ENCODE measurements at regions not wholly inside any gene's neighbourhood (a gene's known extent, or its start where the extent isn't known, plus 50 kb on each side); places are given as distances from the start of the nearest gene placed in this dataset.

GRCh38 chr3:194939532-194939909 lies 253.8 kb downstream of the FAM43A start:
- Histone ChIP-seq H3K4me1 (replicated peaks; ENCODE audit: insufficient read depth) (peaks cover 12% of the 10 kb centered on the region), H3K4me2 (no peak overlapping the region), H3K9me2 (ENCODE audit: insufficient read depth) (no peaks in the 10 kb centered on the region), H3K4me3 (no peak overlapping the region), H3K27me3 (ENCODE audit: insufficient read depth, low read depth) (no peaks in the 10 kb centered on the region), H3F3A (ENCODE audit: insufficient read depth, low read depth) (no peaks in the 10 kb centered on the region), H3K36me3 (ENCODE audit: low read depth) (no peaks in the 10 kb centered on the region), H2AFZ (no peak overlapping the region), H3K79me2 (ENCODE audit: low read depth) (no peaks in the 10 kb centered on the region), H4K20me1 (ENCODE audit: insufficient read depth) (no peaks in the 10 kb centered on the region), H3K27ac (no peak overlapping the region), H3K9me3 (ENCODE audit: insufficient read depth, low read depth) (no peaks in the 10 kb centered on the region)
- POLR2A ChIA-PET (ENCODE audit: unreplicated experiment) = no interaction called here
- CTCF ChIA-PET = no interaction called here
- no TSS peak for BruUV-seq (replicated peaks)
- no peak for TF ChIP-seq EZH2 (IDR thresholded peaks at IDR 0.05; ENCODE audit: low read depth)
- TF ChIP-seq, protein P1, sequence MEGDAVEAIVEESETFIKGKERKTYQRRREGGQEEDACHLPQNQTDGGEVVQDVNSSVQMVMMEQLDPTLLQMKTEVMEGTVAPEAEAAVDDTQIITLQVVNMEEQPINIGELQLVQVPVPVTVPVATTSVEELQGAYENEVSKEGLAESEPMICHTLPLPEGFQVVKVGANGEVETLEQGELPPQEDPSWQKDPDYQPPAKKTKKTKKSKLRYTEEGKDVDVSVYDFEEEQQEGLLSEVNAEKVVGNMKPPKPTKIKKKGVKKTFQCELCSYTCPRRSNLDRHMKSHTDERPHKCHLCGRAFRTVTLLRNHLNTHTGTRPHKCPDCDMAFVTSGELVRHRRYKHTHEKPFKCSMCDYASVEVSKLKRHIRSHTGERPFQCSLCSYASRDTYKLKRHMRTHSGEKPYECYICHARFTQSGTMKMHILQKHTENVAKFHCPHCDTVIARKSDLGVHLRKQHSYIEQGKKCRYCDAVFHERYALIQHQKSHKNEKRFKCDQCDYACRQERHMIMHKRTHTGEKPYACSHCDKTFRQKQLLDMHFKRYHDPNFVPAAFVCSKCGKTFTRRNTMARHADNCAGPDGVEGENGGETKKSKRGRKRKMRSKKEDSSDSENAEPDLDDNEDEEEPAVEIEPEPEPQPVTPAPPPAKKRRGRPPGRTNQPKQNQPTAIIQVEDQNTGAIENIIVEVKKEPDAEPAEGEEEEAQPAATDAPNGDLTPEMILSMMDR (conservative IDR thresholded peaks at IDR 0.05) = no peak
- DNase-seq = no peak
- intact Hi-C loops (cut with micrococcal nuclease; ENCODE audit: unreplicated experiment) = loop anchor here (10.0 kb wide), 1 partner anchor 165 kb away; no protein-coding TSS in a partner anchor

GRCh38 chr3:194939949-194940770 lies 254.5 kb downstream of the FAM43A start:
- CTCF ChIA-PET = no interaction called here
- no peaks in the 10 kb centered on the region for H3K79me2 ChIP-seq (ENCODE audit: low read depth)

DNA sequence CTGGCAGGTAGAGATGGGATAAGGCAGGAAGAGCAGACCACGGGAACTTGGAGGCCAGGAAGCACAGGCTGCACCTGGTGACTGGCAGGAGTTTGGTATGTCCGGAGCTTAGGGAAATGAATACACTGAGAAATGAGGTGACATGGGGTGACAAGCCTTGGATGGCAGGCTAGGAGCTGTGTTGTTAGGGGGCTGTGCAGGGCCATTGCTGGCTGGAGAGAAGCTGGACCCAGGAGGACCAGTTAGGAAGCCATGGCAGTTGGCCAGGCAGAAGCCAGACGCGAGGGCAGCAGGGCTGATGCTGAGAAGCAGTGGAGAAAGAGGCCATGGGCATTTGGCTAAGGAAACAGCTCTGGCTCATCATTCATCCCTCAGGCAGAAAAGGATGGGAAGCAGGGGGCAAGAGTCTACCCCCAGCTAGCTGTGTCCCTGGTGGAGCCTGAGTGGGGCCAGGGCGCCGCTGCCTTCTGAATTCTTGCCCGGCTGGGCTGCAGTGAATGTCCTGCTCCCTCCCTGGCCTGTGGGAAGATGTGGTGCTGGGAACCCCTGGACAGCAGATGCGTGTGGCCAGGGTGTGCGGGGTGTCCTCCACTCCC lies 255.8 kb downstream of the FAM43A start:
- H3K27me3 ChIP-seq (ENCODE audit: insufficient read depth, low read depth) = no peaks in the 10 kb centered on the region
- intact Hi-C loops (cut with micrococcal nuclease; ENCODE audit: unreplicated experiment) = no loop called here
- CTCF ChIA-PET = no interaction called here

More at GRCh38 chr3:194939949-194940770, 254.5 kb downstream of the FAM43A start:
- Histone ChIP-seq H3K4me3 (no peak overlapping the region), H3K27me3 (ENCODE audit: insufficient read depth, low read depth) (no peaks in the 10 kb centered on the region), H4K20me1 (ENCODE audit: insufficient read depth) (no peaks in the 10 kb centered on the region), H3K36me3 (ENCODE audit: low read depth) (no peaks in the 10 kb centered on the region), H3K27ac (no peak overlapping the region), H3K9me2 (ENCODE audit: insufficient read depth) (no peaks in the 10 kb centered on the region), H3F3A (ENCODE audit: insufficient read depth, low read depth) (no peaks in the 10 kb centered on the region), H2AFZ (no peak overlapping the region), H3K9me3 (ENCODE audit: insufficient read depth, low read depth) (no peaks in the 10 kb centered on the region), H3K4me2 (no peak overlapping the region), H3K4me1 (replicated peaks; ENCODE audit: insufficient read depth) (peaks cover 5% of the 10 kb centered on the region)
- no peak for DNase-seq
- no TSS peak for BruUV-seq (replicated peaks)
- intact Hi-C loops (cut with micrococcal nuclease; ENCODE audit: unreplicated experiment) = loop anchor here (10.0 kb wide), 1 partner anchor 165 kb away; no protein-coding TSS in a partner anchor
- TF ChIP-seq, protein P1 (conservative IDR thresholded peaks at IDR 0.05) = no peak
- POLR2A ChIA-PET (ENCODE audit: unreplicated experiment) = no interaction called here

More for the DNA sequence above, 255.8 kb downstream of the FAM43A start:
- Histone ChIP-seq H2AFZ (no peak overlapping the region), H3K4me3 (no peak overlapping the region), H3K4me1 (replicated peaks; ENCODE audit: insufficient read depth) (no peaks in the 10 kb centered on the region), H3K4me2 (no peak overlapping the region), H3K9me3 (ENCODE audit: insufficient read depth, low read depth) (no peaks in the 10 kb centered on the region), H3K9me2 (ENCODE audit: insufficient read depth) (no peaks in the 10 kb centered on the region), H3K79me2 (ENCODE audit: low read depth) (no peaks in the 10 kb centered on the region), H3K27ac (no peak overlapping the region), H3K36me3 (ENCODE audit: low read depth) (no peaks in the 10 kb centered on the region), H3F3A (ENCODE audit: insufficient read depth, low read depth) (no peaks in the 10 kb centered on the region), H4K20me1 (ENCODE audit: insufficient read depth) (no peaks in the 10 kb centered on the region)
- DNase-seq = no peak
- no TSS peak for BruUV-seq (replicated peaks)
- TF ChIP-seq, protein P1 (conservative IDR thresholded peaks at IDR 0.05) = no peak
- TF ChIP-seq EZH2 (IDR thresholded peaks at IDR 0.05; ENCODE audit: low read depth) = no peak
- POLR2A ChIA-PET (ENCODE audit: unreplicated experiment) = interaction anchor here (0.6 kb wide), 1 partner anchor 172 kb away, joined by 4 read pairs; no protein-coding TSS in a partner anchor
